Smooth muscle cell (in vitro differentiated cells): ENCODE measurements at regions not wholly inside any gene's neighbourhood (a gene's known extent, or its start where the extent isn't known, plus 50 kb on each side); places are given as distances from the start of the nearest gene placed in this dataset.
A peak's percentile ranks its signal among the peaks of the same experiment; 100 is the strongest.

Experiments used
- DNase-seq: peaks from one replicate; lab custom pipeline; 2025; ENCODE audit not compliant: unreplicated experiment; lab: John Stamatoyannopoulos, UW
- H2AFZ ChIP-seq: fragments of 200-600 bp; sonication (generic); 2 replicates; pipeline ENCODE4 v1.6.0; 2016; ENCODE audit warnings: antibody characterized with exemption, low read depth, mild to moderate bottlenecking
- H3F3A ChIP-seq: fragments of 200-600 bp; sonication (generic); 2 replicates; pipeline ENCODE4 v1.6.0; 2017; ENCODE audit warnings: antibody characterized with exemption, low read depth
- H3K27ac ChIP-seq: fragments of 200-600 bp; sonication (generic); 2 replicates; pipeline ENCODE4 v1.5.1; 2016; ENCODE audit warnings: low read depth, mild to moderate bottlenecking
- H3K27me3 ChIP-seq: fragments of 200-600 bp; sonication (generic); 2 replicates; pipeline ENCODE4 v1.6.1; 2016; ENCODE audit warnings: low read depth, mild to moderate bottlenecking
- H3K36me3 ChIP-seq: fragments of 200-600 bp; sonication (generic); 2 replicates; pipeline ENCODE4 v1.5.1; 2016; ENCODE audit warnings: low read depth
- H3K4me1 ChIP-seq: fragments of 200-600 bp; sonication (generic); 2 replicates; pipeline ENCODE4 v1.5.1; 2016; ENCODE audit warnings: low read depth
- H3K4me2 ChIP-seq: fragments of 200-600 bp; sonication (generic); 2 replicates; pipeline ENCODE4 v1.6.0; 2016; ENCODE audit warnings: mild to moderate bottlenecking
- H3K4me3 ChIP-seq: fragments of 200-600 bp; sonication (generic); 2 replicates; pipeline ENCODE4 v1.5.1; 2016; ENCODE audit warnings: mild to moderate bottlenecking
- H3K79me2 ChIP-seq: fragments of 200-600 bp; sonication (generic); 2 replicates; pipeline ENCODE4 v1.6.0; 2016; ENCODE audit warnings: low read depth, mild to moderate bottlenecking
- H3K9ac ChIP-seq: fragments of 200-600 bp; sonication (generic); 2 replicates; pipeline ENCODE4 v1.6.0; 2016; ENCODE audit warnings: low read depth
- H3K9me3 ChIP-seq: fragments of 200-600 bp; sonication (generic); replicated peaks from 2 replicates; pipeline ENCODE4 v1.5.1; 2016; ENCODE audit warnings: low read depth
- H4K20me1 ChIP-seq: fragments of 200-600 bp; sonication (generic); 2 replicates; pipeline ENCODE4 v1.6.0; 2016; ENCODE audit warnings: low read depth
- CTCF ChIP-seq: fragments of 200-600 bp; sonication (generic); IDR thresholded peaks from 2 replicates; pipeline ENCODE4 v1.5.1; 2017; ENCODE audit warnings: borderline replicate concordance, mild to moderate bottlenecking, antibody characterized with exemption; ENCODE audit not compliant: insufficient read depth, poor library complexity, severe bottlenecking
- WGBS: methylation state at CpG from one replicate; pipeline ENCODE4 v1.1.7; 2016; ENCODE audit warnings: low lambda C conversion rate; 5-methylcytosine and 5-hydroxymethylcytosine counted together

DNA sequence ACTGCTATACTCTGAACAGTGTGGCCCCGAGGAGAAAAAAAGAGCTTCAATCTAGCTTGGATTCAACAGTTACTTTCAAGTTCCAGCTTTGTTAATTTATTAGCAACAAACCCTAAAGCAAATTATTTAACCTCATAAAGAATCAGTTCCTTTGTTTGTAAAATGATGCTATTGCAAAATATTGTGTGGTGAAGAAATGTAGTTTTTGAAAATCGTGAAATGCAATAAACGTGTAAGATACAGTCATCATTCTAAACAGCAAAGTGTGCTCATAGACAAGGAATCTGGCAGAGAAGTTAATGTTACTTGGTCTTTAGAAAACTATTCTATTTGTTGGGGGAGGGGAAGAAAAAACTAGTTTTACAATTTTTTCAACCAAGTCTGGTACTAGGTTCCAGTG is 297.6 kb upstream of the ADGRL4 start:
- H3K4me3 ChIP-seq, result no peak overlapping the region
- H3K9ac ChIP-seq, result no peak overlapping the region
- no peak for DNase-seq
- no peaks in the 10 kb centered on the region for H3K9me3 ChIP-seq
- H3K36me3 ChIP-seq, result no peaks in the 10 kb centered on the region
- H3K79me2 ChIP-seq, result no peaks in the 10 kb centered on the region
- H3K27ac ChIP-seq, result no peak overlapping the region
- no peaks in the 10 kb centered on the region for H4K20me1 ChIP-seq
- no peaks in the 10 kb centered on the region for H3F3A ChIP-seq
- 81% methylated on average over 3 of the region's 3 CpGs for WGBS
- TF ChIP-seq CTCF, result no peak
- H3K27me3 ChIP-seq, result no peaks in the 10 kb centered on the region
- no peaks in the 10 kb centered on the region for H3K4me1 ChIP-seq
- H2AFZ ChIP-seq, result no peak overlapping the region
- no peak overlapping the region for H3K4me2 ChIP-seq

DNA sequence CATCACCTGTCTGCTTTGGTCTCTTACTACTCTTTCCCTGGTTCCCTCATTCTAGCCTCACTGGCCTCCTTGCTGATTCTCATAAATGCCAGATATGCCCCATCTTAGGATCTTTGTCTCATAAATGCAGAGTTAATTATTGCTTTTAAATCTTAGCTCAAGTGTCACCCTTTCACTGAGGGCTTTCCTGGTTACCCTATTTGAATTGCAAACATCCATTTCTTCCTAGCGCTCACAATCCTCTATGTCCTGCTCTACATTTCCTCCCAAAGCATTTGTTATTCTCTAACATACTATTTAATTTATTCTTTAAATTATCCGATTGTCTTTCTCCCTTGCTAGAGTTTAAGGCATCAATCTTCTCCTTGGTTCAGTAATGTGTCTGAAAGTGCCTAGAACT is 296.5 kb upstream of the ADGRL4 start:
- no peak for TF ChIP-seq CTCF
- Histone ChIP-seq H2AFZ (no peak overlapping the region), H3F3A (no peaks in the 10 kb centered on the region), H3K9ac (no peak overlapping the region), H3K36me3 (no peaks in the 10 kb centered on the region), H3K27ac (no peak overlapping the region), H3K4me1 (no peaks in the 10 kb centered on the region), H3K4me2 (no peak overlapping the region), H3K9me3 (no peaks in the 10 kb centered on the region), H3K79me2 (no peaks in the 10 kb centered on the region), H3K27me3 (no peaks in the 10 kb centered on the region), H4K20me1 (no peaks in the 10 kb centered on the region), H3K4me3 (no peak overlapping the region)
- WGBS, result 83% methylated on average over 2 of the region's 2 CpGs
- DNase-seq, result no peak

DNA sequence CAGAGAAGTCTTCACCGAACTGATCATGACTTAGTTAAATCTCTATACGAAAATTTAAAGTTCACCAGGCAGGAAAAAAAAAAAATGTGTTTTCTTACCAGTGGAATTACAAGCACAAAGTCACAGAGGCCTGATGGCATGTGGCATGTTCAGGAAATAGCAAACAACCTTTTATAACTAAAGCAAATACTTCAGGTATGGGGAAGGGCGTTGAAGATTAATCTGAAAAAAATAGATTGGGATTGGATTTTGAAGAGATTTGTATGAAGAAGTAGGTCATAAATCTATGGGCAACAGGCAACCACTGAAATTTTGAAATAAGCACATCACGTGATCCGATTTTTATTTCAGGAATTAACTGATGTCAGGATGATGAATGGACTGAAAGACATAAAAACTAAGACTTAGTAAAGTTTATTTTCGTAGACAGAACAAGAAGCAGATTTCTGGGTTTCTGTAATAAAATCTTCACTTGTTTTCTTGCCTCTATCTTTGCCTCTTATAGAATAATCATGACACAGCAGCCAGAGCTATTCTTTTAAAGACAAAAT is 295.9 kb upstream of the ADGRL4 start:
- Histone ChIP-seq H3K9me3 (no peaks in the 10 kb centered on the region), H3K27me3 (no peaks in the 10 kb centered on the region), H4K20me1 (no peaks in the 10 kb centered on the region), H3K27ac (no peak overlapping the region), H3K36me3 (no peaks in the 10 kb centered on the region), H2AFZ (no peak overlapping the region), H3K79me2 (no peaks in the 10 kb centered on the region), H3K4me2 (no peak overlapping the region), H3K9ac (no peak overlapping the region), H3F3A (no peaks in the 10 kb centered on the region), H3K4me3 (no peak overlapping the region), H3K4me1 (no peaks in the 10 kb centered on the region)
- DNase-seq, result no peak
- TF ChIP-seq CTCF, result no peak
- 85% methylated on average over 6 of the region's 6 CpGs for WGBS

GRCh38 chr1:79295967-79296366 is 289.4 kb upstream of the ADGRL4 start:
- Histone ChIP-seq H4K20me1 (no peaks in the 10 kb centered on the region), H3K36me3 (no peaks in the 10 kb centered on the region), H3K4me1 (no peaks in the 10 kb centered on the region), H3K27ac (no peak overlapping the region), H3K27me3 (no peaks in the 10 kb centered on the region), H3K9me3 (no peaks in the 10 kb centered on the region), H3K9ac (no peak overlapping the region), H3K4me3 (no peak overlapping the region), H2AFZ (no peak overlapping the region), H3F3A (no peaks in the 10 kb centered on the region), H3K4me2 (peak overlapping the region; percentile 1), H3K79me2 (no peaks in the 10 kb centered on the region)
- DNase-seq, result no peak
- TF ChIP-seq CTCF, result no peak
- WGBS, result 89% methylated on average over 3 of the region's 3 CpGs
